T-helper 9 cell (primary cell): ENCODE measurements at regions not wholly inside any gene's neighbourhood (a gene's known extent, or its start where the extent isn't known, plus 50 kb on each side); places are given as distances from the start of the nearest gene placed in this dataset.

Experiments
- DNase-seq: peaks from one replicate; pipeline ENCODE4 v3.0.0-alpha.2; 2020

DNA sequence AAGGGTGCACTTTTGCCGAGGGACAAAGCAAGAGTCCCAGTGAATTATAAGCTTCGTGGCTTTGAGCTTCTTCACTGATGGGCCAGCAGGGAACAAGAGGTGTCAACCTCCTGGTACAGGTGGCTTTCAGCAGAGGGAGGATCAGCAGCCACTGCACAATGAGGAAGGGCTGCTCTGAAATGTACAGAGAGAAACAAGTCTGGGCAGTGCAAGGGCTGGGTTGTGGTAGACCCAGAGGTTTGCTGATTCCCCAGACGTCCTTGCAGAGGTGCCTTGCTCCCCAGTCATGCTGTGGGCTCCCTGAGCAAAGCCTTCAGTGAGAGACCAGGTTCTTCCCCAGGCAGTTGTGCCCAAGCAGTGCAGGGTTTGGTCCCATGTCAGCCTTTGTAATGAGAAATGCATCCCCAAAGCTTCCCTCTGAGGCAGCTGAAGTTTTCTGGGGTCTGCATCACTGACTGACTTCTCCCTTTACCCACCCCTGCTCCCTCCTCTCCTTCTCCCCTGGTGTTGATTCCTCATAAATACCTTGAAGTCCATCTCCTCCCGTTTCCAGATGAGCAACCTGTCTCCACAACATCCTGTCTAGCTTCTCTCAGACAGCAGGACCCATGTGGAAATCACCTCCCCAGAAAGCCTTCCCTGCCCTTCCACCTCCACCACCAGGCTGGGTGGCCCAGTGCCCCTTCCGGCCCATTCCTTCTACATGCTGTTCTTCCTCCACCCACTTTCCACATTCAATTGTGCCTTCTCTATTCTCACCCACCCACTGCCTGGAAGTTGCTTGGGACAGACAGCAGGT, 599.6 kb upstream of the ADAMTS16 start:
- DNase-seq, result no peak

DNA sequence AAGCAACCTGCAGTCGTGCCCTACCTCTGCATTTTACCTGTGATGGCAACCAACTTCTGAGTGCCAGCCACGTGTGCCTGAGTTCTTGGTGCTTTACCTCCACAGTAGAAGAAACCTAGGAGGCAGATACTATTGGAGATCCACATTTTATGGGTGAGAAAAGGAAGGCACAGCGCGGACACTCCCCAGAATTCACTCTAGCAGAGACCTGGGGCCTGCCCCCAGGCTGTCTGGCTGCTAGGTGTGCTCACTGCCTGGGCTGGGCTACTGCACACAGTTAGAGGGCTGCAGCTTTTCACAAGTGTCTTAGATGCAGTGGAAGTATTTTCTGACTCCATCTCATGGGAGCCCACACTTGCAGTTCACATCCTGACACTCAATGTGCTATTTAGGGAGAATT, 598.8 kb upstream of the ADAMTS16 start:
- no peak for DNase-seq

DNA sequence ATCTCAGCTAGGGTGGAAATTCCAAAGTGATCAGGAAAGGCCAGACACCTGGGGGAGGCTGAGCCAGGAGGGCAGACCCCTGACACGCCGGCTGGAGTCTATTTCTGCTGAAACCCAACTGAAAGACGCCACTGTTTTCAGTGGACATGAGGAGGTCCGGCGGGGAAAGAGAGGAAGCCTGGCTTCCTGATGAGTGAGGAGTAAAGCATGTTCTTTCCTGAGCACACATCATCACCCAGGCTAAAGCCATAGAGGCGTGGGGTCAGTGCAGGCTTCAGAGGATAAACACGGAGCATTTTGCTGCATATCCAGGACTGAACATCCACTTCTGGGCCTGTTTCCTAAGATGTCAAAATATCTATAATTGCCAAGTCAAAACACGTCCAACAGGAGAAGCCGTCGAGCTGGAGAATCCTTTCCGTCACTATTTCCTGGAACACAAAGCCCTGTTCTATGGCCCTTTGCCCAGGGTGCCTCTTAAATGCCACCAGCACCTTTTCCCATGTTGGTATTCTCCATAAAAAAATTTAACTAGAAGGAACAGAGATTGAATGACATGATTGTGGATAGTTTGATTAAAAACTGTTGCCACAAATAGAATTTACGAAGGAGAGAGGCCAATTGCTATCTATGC, 597.9 kb upstream of the ADAMTS16 start:
- no peak for DNase-seq

DNA sequence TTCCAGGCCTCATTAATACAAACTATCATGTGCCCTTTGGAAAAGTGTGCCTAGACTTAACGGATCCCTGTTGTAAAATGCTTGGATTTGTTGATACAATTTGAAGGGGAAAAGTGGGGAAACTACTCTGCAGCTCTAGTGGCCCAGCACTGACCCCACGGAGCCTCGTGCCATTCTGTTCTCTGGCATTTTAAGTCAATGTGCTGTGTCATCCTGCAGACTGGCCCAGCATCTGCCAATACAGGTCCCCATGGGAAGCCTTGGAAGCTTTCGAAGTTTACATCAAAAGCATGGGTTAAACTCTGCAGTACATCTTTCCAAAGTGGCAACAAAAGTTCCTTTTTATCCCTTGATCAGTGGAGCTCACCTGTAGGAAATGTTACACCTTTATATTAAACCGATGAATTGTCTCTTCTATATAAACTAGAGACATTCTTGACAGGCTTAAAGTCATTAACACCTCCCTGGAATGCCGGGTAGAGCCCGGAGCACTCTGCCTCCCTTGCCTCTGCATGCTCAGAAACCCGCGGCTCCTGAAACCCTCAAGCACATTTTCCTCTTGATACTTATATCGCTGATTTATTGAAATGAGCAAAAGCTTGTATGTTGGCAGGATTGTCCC, 596.0 kb upstream of the ADAMTS16 start:
- DNase-seq, result no peak

DNA sequence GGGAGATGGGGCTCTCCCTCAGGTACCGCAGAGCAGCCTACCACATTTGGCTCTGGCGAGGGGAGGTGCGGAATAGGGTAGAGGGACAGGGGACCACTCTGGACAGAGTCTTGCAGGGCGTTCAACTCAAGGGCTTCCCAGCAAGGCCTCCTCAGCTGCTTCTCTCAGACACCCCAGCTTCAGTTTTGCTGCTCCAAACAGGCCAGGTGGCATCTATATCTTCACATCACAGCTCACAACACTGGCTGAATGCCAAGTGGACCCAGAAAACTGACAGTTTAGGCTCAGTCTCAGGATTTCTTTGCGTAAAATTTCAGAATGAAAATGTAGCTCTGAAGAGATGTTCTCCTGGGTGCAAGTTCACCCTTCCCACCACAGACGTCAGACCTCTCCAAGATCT, 592.6 kb upstream of the ADAMTS16 start:
- DNase-seq, result no peak

DNA sequence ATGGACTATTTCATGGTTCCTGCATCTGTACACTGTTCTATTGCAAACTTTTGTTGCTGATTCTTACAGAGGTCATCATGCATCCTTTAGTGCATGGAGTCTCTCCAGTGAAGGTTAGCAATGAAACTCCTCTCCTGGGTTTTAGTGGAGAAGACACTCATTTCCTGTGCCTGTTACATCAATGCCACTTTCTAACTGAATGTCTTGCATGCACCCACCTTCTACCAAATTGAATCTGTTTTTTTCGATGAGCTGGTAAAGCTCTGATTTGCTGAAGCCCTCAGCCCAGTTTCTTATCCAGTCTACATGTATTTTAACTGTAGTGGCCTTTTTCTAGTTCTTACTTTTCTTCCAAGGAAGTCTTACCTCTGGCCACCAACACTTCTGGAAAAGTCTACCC, 591.8 kb upstream of the ADAMTS16 start:
- no peak for DNase-seq

DNA sequence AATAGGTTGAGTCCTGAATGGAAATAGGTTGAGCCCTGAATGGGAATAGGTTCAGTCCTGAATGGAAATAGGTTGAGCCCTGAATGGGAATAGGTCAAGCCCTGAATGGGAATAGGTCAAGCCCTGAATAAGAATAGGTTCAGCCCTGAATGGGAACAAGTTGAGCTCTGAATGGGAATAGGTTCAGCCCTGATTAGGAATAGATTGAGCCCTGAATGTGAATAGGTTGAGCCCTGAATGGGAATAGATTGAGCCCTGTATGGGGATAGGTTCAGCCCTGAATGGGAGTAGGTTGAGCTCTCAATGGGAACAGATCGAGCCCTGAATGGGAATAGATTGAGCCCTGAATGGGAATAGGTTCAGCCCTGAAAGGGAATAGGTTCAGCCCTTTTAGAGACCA, 590.8 kb upstream of the ADAMTS16 start:
- no peak for DNase-seq

DNA sequence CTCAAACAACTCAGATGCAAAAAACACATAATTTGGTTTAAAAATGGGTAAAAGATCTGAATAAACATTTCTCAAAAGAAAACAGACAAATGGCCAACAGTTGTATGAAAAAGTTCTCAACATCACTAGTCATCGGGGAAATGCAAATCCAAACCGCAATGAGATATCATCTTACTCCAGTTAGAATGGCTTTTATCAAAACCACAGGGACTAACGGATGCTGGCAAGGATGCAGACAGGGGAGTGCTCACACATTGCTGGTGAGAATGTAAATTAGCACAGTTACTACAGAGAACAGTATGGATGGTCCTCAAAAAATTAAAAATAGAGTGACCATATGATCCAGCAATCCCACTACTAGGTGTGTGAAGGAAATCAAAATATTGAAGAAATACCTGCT, 589.1 kb upstream of the ADAMTS16 start:
- no peak for DNase-seq

DNA sequence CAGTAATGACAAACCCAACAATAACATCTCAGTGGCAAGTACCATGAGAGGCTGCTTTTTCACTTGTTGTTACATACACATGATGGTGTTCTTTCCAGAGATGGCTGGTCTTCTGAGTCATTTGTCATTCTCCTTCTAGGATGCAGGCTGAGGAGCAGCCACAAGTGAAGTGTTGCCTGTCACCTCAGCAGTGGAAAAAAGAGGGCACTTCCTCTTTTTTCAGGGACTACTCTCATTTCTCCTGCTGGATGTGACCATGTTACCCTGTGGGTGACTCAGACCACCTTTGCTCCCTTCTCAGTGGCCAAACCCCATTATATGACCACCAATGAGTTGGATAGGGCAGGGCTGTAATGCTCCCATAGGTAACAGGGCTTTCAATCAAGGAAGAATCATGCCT, 587.0 kb upstream of the ADAMTS16 start:
- DNase-seq, result no peak

DNA sequence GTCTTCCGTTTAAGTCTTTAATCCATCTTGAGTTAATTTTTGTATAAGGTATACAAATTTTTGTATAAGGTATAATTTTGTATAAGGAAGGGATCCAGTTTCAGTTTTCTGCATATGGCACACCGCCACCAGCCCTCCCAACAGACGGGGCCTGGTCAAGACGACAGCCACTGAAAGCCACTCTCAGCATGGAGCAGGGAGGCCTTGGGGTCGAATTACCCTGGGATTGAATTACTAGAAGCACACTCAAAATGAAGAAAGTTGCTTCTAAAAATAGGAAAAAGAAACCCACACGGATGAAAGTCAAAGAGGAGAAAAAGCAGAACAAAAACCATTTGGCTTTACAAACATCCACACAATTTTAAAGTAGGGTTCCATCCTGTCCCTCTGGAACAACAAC, 586.2 kb upstream of the ADAMTS16 start:
- DNase-seq, result no peak

DNA sequence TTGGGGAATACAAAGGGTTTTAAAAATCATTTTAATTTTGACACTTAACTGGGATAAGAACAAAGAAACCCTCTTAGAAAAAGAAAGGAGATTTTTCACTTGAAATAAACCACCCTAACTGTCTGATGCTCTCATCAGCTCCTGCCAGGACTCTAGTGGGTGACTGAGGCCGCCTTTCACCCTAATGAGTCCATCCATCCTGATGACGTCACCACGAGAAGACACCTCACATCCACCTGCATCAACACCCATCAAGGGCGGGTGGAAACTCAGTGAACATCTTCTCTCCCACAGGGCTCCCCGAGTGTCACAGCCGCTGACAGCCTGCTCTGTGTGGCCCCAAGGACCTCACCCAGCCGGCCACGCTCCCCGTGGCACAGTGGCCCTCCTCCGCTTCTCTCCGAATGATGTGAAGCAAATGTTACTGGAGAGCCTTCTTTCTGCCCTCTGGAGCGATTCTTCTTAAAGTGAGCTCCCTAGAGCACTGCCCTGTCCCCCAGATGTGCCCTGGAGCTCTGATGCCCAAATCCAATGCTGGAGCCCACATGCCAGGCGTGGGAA, 584.3 kb upstream of the ADAMTS16 start:
- no peak for DNase-seq

DNA sequence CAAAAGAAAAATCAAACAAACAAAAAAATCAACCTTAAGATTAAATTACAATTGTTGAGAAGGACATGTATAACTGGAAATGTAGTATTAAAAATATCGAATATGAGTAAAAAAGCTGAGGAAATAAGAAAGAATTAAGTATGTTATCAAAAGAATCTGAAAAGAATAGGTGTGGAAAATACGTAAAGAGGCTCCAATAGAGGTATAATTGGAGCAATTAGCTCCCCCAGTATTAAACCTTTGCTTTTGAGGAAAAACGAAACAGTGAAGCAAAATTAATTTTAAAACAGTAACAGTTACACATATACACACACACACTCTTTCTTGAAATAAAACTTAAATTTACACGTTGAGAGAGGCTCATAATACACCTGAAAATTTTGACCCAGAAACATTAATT, 578.7 kb upstream of the ADAMTS16 start:
- DNase-seq, result no peak

DNA sequence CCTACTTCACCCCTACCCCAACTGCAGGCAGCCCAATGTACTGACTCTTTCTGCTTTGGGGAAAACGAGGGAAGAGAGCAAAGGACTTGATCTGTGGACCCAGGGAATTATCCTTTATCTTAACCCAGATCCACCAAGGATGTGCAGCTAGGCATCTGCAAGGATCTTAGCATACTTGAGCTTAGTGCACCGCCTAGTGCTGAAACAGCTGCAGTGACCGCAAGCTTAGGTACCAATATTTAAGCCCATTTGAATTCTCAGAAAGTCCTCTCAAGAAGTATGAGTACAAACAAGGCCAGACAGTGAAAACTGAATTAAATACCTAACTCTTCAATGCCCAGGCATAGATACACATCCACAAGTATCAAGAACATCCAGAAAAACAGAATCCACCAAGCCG, 576.7 kb upstream of the ADAMTS16 start:
- DNase-seq, result no peak

DNA sequence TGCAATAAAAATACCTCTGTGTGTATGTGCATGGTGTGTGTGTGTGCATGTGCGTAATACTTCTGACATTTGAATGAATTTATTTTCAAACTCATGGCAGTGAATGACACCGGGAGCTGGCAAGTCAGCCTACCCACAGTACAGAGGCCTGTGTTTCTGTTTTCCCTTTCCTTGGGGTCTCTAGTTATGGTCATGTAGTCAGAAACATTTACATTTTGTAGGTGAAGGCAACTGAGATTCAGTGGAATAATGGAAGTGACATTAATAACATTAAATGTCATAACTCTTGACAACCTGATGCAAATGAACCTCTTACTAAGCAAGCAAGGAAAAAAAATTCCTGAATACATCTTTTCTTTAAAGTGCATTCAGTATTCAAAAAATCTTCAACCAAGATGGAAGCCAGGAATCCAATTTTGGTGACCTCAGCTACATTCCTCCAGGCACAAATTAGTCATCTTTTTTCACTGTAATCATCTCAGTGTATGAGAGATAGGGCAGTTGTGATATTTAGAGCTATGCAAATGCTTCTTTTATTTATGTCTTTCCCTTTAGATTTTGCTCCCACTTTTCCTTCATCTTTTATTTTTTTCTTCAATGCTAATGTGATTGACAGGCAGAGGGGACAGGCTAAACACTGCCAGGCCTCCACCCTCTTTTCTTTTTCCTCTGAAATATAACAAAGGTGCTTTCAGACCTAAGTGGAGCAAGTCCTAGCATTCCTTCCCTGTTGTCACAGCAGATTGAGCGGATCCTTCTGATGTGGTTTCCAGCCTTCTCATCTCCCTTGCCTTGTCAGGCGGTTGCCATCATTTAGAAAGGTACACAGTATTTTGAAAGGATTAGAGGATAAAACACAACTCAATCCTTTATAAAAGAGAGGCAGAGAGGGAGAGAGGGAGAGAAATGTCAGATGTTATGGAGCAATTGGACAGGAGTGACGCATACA, 569.8 kb upstream of the ADAMTS16 start:
- DNase-seq, result no peak

DNA sequence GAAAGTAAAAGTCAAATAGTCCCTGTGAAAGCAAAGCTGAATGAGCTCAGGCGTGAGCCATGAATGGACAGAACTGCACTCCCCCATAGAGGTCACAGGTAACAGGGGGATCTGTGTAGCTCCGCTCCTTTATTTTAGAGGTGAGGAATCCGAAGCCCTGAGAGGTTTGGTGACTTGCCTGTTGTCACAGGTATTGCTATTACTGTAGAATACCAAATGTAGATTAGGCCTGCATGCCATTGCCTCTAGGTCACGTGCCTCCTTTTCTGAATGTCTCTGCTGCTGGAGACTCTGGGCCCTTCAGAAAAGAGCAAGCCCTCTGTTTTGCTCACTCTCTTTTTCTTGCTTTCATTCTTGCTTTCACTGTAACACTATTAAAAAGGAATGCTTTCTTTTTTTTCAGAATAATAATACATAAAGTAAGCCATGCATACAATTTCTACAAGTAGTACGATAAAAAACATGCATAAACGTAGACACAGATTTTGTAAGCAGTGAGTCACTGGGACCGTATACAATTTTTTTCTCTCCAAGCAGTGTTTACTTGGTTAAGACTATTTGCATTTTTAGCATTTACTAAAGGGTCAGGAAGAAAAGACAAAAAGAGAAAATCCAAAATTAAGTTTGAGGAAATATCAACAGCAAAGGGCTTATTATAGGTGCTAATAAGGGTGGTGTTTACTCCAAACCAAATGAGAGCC, 568.7 kb upstream of the ADAMTS16 start:
- no peak for DNase-seq

DNA sequence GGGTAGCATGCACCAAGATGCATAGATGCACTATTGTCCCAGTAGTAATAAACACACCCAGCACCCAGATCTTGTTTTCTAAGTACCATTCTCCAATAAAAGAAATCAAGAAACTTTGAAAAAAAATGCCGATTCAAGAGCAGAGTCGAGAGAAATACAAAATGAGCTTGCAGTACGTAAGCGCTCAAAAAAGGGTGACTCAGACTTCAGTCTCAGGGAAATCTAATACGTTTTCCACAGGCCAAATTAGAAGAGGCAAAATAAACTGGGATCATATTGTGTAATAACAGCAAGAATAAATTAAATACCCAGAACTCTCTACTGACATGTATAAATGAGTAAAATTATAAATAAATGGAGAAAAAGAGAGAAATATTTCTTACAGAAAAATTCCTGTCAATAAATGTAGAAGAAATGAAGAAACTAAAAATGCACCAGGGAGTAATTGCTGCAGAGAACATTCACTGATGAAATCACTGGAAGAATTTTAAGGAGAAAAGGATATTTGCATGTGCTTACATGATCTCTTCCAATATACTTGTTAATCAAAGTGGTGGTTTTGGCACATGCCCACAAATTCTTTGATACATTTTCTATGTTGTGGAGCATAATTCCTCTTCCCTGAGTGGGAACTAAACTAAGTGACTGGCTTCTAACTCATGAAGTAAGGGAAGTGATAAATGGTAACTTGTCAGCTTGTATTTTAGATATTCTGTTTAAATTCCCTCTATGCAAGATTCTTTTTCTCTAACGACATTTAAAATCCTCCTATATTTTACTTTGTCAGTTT, 567.6 kb upstream of the ADAMTS16 start:
- no peak for DNase-seq

DNA sequence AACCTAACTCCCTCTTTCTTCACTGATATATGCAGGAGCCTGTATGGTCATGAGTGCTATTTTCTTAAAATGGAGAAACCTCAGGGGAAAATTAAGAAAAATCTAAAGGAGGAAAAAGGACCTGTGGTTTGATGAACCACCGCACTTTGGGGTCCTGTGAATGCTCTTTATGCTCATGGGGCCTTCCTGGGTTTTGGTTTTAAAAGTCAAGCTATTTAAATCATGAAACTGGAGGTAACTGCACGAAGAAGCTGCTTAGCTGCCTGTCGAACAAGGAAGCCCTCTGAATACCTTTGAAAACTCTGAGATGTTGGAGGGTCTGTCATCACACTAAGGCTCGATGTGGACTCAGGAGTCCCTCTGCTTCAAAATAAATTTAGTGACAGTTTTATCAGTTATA, 564.5 kb upstream of the ADAMTS16 start:
- DNase-seq, result no peak

DNA sequence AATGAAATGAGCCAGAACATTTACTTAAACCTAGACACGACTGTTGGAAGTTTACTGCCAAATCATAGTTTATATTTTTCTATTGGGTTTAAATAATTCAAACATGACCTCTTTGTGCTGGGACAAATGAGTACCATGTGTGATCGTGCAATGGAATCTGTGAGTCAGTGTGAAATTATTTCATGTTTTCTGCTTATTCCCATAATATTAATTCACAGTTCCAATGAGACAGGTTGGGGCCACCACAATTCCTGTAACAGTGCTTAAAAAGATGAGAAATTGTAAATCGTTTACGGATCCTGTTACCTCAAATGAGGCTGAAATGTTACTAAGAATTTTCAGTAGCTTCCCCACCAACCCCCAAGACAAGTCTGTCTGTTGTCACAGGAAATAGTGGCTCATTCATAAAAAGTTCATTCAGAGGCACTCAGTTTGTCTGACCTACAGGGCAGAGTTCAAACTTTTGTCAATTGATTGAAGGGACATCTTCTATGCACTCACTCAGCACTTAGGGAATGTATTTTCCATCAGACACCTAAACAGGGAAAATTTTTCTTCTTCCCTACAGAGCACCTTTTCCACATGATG, 563.9 kb upstream of the ADAMTS16 start:
- no peak for DNase-seq

DNA sequence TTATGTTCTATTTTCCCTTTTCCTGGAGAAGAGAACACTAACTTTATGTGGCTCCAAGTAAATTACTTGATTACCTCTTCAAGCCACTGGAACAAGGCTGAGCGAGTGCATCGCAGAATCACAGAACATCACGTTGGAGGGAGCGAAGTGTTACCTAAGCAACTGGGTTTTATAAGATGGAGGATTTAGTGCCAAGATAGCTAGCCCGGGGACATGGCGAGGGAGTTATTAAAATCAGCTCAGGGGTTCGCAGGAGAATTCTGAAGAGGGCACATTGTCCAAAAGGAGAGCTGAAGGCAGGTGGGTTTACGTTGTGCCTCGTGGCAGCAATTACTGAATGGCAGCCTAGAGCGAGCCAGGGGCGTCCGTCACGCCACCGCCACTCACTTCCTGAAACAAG, 563.2 kb upstream of the ADAMTS16 start:
- no peak for DNase-seq

DNA sequence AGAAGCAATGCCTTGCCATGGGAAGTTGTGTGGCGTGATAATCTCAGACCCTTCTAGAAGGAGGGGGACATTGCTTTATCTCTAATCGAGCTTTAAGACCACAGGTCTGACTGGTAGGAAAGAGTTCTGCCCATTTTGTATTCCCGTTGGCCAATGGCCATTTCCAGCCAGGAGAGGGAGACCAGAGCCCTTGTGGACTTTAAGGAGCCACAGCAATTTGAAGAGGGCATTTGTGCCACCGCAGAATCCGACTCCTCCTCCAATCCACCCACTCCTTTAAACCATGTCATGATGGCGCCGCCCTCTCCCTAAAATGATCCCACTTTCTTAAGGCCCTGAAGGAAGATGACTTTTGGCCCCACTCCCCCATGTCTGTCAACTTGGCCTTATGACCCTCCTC, 560.5 kb upstream of the ADAMTS16 start:
- DNase-seq, result no peak

DNA sequence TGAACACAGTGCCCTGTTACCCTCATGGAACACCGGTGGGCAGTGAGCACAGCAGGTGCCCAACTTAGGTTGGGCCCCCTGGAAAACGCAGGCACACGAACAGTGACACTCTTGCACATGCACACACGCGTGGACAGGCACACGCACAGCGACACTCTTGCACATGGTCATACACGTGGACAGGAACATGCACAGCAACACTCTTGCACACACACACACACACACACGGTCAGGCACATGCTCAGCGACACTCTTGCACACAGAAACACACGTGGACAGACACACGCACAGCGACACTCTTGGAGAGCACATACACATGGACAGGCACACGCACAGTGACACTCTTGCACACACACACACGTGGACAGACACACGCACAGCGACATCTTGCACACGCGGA, 559.4 kb upstream of the ADAMTS16 start:
- DNase-seq, result no peak
